DMS 273 treated with DMSO at 0.1 percent for 48 hours (cell line): ENCODE measurements at regions not wholly inside any gene's neighbourhood (a gene's known extent, or its start where the extent isn't known, plus 50 kb on each side); places are given as distances from the start of the nearest gene placed in this dataset.
A peak's percentile ranks its signal among the peaks of the same experiment; 100 is the strongest.

Experiments
- DNase-seq: peaks from one replicate; lab custom pipeline; 2025; lab: John Stamatoyannopoulos, UW

DNA sequence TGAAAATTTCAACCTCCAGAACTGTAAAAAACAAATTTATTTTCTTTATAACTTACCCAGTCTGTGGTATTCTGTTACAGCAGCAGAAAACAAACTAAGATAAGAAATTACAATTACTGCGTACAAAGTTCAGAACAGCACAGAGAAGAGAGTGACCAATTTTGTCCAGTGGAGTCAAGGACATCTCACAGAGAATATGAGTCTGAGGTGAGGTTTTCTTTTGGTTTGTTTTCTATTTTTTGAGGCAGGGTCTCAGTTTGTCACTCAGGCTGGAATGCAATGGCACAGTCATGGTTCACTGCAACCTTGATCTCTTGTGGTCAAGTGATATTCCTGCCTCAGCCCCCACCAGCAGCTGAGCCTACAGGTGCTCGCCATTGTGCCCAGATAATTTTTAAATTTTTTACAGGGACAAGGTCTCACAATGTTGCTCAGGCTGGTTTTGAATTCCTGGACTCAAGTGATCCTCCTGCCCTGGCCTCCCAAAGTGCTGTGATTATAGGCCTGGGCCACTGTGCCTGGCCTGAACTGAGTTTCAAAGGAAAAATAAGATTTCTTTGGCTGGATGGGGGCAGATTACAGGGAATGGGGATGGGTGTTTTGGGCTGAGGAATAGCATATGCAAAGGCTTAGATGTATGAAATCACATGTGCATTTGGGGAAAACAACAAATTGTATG is 201.1 kb upstream of the USP24 start:
- DNase-seq: no peak

DNA sequence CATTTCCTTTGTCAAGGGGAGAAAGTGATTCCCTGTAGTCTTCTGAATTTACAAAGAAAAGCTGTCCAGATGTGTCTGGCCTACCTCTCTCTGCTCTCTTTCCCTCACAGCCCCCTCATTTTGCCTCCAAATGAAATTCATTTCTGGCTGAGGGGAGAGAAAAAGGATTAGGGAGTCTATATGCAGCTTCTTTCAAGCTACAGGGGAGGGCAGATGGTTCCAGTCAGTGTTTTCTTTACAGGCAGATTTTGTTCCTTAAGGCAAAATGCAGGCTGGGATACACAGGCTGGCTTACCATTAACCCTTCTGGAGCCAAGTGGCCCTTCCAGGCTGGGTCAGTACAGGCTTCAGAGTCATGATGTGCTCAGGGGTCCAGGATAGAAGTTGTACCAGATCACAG is 198.1 kb upstream of the USP24 start:
- DNase-seq: peak; percentile 8

DNA sequence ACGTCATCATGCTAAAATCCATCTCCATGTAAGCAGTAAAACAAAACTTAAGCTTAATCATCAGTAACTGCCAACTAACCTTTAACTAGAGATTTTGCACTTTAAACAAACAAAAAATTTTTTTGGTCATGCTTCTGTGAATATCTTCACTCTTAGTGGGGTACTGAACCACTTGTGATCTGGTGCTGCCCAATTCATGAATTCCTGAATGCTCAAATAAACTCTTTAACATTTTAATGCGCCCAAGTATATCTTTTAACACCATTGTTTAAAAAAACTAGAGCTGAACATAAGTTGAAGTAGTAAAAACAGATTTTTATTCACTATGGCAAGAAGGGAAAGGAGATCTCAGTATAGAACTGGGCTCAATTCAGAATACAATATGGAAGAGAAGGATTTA is 196.9 kb upstream of the USP24 start:
- no peak for DNase-seq

DNA sequence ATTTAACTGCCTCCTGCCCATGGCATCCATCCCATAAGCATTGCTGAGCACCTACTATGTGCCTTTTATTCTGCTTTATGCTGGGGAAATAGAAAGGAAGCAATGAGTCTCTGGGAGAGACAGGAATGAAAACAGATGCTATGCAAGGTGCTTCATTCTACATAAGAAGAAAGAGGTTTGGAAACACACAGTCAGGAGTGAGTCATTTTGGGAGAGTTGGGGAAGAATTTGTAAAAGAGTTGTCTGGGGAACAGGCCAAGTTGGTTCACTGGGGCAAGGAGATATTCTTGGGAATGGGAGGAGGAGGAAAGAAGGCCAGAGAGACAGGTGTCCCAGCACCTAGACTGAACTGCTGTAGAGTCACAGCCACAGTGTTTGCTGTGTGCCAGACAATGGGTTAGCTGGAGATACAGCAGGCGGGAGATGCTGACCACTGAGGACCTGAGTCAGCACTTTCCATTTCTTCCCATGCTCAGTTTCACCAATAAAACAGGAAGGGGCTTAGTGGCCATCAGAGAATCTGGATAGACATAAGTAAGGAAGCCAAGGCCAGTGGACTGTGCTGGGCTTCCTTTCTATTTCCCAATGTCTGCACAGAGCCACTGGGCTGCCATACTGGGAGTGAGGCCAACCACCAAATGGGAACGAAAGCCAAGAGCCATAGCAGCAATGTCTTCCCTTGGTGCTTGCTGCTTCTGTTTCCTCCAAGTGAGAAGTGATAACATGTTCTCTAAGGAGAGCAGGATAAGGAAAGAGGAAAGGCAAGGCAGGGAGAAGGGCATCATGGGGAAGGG is 187.7 kb upstream of the USP24 start:
- no peak for DNase-seq

DNA sequence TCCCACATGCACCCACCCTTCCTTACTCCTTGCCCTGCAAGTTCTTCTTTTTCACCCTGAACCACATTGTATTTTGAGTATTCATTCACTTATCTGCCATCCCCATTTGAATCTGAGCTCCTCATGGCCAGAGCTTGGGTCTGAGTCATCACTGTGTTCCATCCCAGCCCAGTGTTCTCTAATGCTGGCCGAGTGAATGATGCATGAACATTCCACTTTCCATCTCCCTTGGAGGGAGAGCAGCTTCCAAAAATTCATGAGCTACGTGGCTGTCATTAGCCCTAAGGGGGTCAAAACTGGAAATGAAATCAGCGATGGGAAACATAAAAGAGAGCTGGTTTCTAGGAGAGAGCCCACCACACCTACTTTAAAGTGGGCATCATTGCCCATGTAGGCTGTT is 187.0 kb upstream of the USP24 start:
- DNase-seq: no peak

DNA sequence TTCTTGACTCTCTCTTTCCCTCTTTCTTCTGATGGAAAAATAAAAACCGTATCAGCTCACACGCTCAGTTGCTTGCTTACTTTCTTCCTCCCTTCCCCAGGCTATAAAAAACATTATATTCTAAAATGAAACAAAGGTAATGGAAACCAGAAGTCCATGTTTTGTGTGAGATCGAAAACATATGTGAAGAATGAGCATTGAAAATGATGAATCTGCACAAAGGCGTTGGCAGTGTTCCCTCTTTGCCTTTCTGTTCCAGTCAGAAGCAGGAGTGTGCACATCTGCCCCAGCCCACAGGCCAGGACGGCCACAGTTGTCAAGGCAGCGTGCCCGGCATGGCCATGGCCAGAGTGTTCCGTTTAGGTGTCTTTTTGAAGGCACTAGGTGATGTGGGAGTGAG is 185.3 kb upstream of the USP24 start:
- DNase-seq: no peak

DNA sequence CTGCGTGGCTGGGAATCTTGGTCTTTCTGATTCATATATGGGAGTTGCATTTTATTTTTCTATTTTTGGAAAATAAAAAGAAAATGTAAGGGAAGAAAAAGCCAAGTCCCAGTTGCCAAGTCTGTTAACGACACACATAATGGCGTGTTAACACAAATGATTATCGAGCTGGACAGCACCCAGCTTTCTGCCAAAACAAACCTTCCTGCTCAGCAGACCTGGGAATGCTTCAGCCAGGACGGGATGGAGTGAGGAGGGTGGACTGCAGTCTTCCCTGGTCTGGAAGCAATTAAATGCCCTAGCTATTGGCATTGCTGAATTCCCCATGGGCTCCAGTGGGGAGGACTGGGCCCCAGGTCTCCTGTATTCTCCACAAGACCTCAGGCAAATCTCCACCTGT is 184.2 kb upstream of the USP24 start:
- DNase-seq: no peak

DNA sequence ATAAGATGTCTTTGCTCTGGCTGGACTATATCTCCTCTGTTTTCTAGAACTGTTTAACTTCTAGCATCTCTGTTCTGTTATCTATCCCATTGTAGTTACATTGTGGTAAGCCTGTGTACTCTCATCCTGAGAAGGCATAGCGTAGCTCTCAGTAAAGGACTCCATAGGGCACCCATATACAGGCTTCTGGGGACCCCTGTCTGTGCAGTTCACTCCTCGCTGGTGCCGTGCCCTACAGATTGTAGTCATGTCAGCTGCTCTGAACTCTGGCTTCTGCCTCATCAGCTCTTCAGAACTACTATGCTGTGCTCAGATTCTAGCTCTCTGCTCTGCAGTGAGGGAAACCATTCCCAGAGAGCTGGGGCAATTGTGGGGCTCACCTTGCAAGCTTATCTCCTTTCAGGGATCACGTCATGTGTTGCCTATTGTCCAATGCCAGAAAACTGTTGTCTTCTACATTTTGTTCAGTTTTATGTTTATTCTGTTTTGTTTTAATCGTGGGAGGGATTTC is 181.3 kb upstream of the USP24 start:
- no peak for DNase-seq

DNA sequence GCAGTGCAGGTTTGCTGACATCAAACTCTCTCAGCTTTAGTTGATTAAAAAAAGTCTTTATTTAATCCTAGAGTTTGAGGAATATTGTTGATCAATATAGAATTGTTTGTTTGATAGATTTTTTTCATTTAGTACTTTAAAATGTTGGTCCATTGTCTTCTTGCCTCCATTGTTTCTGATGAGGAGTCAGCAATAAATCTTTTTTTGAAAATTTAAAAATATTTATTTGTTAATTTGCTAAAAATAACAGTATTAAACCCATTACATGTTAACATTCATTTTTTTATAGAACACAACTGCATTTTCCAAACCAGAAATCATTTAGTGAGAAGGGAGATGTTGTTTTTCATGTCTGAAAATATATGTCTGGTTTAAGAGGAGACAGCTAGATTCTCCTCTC is 173.8 kb upstream of the USP24 start:
- no peak for DNase-seq

DNA sequence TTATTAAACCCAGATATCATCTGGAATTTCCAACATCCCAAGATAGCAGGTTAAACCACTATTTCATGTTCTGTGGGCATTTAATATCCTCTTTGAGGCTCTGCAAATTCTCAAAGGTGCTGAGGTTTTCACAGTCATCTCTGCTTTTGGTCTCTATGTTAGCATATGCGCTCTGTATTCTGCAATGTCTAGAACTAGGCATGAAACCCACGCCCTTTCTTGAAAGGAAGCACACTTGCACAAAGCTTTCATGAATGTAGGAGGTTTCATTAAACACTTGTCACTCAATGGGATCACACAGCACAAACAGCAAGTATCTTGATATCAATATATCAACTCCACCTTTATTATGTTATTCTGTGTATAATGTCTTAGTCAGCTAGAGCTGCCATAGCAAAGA is 172.0 kb upstream of the USP24 start:
- no peak for DNase-seq

DNA sequence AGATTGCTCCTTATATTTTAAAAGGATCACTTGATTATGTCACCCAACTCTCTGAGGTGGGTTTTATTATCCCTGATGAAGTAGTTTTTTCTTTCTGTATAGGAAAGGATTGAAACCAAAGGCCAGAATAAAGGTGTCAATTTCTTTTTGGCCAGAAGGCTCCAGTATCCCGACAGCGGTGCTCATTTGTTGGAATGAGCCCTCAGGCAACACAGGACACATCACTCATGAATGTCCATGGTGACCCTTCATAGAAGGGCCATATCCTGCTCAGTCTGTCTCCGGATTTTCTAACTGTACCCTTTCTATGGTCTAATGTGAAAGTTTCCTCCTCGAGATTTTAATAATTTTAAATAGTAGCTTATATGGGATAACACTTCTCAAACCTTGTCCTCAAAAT is 171.3 kb upstream of the USP24 start:
- no peak for DNase-seq

DNA sequence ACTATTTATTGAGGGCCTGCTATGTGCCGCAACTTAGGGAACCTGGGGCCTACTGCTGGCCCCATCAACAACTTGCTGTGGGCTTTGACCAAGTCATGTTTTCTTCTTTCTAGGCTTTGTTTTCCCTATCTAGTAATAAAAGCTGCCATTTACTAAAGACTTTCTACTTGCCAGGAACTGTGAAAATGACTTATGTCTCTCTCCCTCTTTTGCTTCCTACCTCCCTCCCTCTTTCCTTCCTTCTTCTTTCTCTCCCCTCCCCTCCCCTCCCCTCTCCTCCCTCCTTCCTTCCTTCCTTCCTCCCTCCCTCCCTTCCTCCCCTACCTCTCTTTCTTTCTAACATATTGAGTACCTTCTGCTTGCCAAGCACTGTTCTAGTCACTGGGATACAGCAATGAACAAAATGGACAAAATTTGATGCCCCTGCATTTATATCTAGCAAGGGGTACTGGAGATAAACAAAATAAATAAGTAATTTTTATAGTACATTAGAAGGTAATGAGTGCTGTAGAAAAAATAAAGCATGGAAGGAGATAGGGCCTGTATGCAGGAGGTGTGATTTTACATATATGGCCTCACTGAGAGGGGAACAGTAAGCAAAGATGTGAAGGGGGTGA is 170.3 kb upstream of the USP24 start:
- no peak for DNase-seq

DNA sequence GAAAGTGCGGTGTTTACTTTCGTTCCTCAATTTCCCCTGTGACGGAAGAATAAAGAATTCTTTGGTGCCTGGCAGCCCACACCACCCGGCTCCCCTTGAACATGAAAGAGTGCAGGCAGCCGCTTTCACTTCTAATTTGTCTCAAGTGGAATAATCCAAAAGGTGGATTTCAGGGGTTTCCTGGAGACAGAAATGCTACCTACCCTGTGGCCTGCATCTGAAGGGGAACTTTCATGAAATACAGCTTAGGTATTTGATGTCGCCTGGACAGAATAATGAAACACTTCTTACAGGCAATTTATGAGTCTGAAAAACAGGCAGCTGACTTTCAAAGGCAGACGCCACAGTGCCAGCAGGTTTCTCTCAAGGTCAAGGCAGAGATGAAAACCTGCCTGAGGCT is 169.5 kb upstream of the USP24 start:
- DNase-seq: no peak

DNA sequence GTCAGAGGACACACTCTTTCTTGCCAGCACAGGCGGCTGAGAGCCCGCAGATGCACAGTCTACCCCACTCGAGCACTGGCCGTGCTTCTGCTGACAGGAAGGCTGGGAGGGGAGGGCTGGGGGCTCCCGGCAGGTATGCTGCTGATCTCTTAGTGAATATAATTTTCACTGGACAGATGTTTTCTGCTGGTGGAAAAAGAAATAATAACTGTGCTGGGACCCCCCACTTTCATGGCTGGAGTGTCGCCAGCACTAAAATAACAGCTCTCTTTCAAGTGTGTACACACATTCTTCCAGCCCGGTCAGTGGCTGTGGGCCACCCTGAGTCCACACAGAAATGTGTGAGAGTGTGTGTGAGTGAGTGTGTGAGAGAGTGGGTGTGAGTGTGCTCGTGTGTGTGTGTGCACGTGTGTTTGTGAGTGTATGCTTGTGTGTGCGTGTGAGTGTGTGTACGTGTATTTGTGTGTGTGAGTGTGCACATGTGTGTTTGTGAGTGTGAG is 167.7 kb upstream of the USP24 start:
- no peak for DNase-seq

DNA sequence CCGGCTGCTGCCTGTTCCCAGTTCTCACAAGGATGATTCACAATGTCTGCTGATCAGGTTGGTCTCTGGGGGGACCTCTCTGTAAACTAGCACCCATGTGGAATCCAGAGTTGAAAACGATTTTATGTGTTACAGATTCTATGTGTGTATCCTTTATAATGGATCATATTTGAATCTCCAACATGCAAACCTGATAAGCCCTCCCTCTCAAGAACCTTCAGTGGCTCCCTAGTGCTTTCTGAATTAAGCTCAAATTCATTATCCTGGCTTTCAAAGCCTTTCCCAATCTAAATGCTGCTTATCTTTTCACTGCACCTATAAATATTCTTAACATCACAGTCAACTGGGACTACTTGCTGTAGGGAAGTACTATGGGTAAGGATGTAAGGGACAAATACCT is 166.8 kb upstream of the USP24 start:
- DNase-seq: no peak

DNA sequence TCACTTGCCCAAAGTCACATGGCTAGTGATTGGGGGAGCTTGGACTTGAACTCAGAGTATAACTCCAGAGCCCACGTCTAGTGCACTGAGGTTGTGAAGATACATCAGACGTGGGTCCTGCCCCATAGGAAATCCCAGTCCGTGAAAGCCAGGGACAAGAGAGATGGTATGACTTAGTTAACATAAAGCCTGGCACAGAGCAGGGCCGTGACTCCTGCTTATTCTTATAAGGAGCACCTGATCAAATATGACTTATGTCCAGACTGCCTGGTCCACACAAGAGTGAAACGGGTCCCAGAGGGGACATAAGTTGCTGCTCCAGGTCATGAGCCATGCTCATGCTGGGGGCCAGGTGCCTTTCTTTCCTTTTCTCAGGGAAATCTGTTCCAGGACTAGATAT is 166.3 kb upstream of the USP24 start:
- no peak for DNase-seq

DNA sequence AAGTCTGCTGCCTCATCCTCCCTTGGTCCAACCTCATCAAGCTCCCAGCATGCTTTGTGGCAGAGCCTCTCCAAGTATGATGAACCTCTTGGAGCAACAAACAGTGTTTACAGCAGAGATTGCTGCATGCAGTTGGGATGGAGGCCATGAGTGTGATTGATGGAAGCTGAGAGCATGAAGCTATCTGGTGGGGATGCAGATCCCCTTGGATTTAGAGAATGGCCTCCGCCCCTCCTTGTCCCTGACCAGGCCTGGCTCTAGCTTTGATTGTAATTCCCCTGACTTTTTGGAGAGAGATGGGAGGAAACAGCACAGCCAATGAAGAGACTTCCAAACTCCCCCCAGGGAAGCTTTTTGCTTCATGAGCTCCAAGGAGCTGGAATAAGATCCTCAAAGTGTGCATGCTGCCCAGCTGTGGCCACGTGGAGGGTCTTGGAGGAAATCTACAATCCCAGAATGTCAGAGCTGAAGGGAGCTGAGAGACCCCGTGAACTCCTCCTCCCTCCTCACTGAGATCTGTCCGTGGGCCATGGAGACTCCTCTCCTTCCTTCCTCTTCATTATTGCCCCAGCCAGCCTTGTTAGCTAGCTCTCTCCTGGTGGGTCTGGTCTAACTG is 165.3 kb upstream of the USP24 start:
- no peak for DNase-seq

DNA sequence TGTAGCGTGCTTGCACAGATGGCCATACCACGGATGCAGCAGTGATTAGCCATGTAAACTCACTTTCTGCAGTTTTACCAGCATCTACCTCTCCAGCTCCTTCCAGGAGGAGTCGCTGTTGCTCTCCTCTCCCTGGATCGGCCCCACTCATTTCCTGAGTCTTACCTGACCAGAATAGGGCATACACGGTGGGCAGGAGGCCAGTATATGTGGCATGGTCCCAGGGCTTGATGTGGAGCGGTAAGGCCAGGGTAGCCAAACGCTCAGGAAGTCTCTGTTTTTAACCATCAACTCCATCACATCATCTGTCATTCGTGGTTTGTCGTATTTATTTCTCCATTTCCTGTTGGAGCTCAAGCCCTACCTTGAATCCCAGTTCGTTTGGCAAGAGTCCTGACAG is 163.4 kb upstream of the USP24 start:
- DNase-seq: no peak

DNA sequence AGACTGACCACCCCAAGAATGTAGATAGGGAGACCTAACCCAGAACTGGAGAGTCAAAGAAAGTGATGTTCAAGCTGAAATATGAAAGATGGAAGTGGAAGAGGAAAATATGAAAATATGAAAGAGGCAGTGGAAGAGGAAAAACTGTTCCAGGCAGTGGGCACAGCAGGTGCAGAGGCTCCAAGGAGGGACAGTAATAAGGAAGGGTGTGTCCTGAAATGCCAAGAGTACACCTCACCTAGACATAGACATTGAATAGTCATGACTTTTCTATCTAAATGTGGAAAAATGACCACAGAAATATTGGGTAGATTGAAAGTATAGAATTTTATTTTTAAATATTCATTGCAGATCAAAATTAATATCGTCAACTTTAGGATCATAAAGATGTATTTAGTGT is 161.7 kb upstream of the USP24 start:
- DNase-seq: no peak

DNA sequence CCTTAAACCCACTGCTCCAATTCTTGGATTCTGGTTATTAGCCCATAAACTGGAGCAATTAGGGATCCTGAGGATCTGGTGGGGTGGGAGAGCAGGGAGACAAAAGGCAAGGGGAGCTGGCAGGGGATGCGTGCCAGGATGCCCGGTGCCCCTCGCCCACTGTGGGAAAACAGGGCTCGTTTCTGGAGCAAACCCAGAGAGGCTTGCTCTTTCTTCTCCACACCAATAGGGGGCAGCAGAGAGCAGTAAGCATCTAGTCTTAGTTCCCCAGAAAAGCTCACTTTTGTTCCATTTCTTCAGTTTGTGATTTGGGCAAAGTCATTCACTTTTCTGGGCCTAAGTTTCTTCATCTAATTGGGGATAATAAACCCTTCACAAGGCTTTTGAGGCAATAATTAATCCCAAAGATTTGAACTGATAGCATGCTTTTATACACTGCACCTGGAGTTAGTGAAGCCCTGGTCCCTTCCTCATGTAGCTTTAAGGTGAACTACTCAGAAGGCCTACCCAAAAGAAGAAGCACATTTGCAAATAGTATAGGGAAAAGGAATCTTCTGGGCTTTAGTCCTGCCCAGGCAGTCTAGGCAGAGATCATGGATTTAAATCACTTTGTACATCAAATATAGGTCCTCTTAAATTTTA is 160.6 kb upstream of the USP24 start:
- peak; percentile 13 for DNase-seq

DNA sequence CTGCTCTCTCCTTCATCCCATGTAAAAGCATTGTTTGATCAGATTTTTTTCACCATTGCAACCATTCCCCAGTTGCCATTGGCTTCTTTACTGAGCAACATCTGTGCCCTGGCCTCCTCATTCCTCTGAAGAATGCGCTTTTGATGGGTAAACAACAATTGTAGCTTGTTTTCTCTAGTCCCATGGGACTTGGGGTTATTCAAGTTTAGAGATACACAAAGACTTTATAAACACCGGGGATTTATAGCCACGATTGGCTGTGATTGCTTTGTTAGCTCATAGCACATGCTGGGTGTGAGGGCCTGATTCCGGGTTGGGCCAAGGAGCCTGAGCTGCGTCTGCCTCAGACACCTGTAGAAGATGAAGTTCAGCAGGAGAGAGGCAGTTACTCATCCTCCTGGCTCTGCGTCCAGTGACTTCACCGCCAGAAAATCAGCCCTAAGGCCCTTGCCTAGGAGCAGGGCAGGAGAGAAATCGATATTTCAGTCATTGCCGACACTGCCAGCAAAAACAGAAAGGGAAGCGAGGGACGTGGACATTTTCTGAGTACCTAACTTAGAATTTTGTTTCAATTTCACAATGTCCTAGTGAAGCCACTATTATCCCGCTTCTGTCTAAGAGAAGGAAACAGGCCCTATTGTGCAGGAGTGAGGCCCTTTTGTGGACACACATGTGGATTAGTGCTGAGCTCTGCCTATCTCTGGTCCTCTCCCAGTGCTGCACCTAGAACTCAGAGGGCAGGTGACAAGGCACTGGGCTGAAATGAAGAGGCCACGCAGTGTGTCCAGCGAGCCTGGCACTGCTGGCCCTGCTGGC is 159.8 kb upstream of the USP24 start:
- no peak for DNase-seq
